Liver (tissue), 8 donors: ENCODE measurements at regions not wholly inside any gene's neighbourhood (a gene's known extent, or its start where the extent isn't known, plus 50 kb on each side); places are given as distances from the start of the nearest gene placed in this dataset.

Source experiments
- DNase-seq: peaks from one replicate; pipeline ENCODE4 v3.0.0-alpha.2; 2017; ENCODE audit warnings: low spot score
- H3K27ac ChIP-seq, 2 donors: one replicate each; pipeline ENCODE4 v1.7.0; 2013; ENCODE audit warnings: inconsistent platforms in 2 of 2, low read length in 2 of 2, control low read depth in 1 of 2, low read depth in 1 of 2, mild to moderate bottlenecking in 1 of 2
- H3K27me3 ChIP-seq, 4 donors: one replicate each; pipeline versions ENCODE4 v1.6.1 to v1.7.0; 2013; ENCODE audit warnings: low read length in 3 of 4, inconsistent platforms in 1 of 4, mild to moderate bottlenecking in 1 of 4, moderate library complexity in 1 of 4; ENCODE audit not compliant: control insufficient read depth in 4 of 4, insufficient read depth in 4 of 4
- H3K36me3 ChIP-seq, 4 donors: one replicate each; pipeline versions ENCODE4 v1.6.1 to v1.7.0; 2013; ENCODE audit warnings: low read length in 3 of 4, mild to moderate bottlenecking in 3 of 4, low read depth in 1 of 4, moderate library complexity in 1 of 4; ENCODE audit not compliant: control insufficient read depth in 4 of 4, insufficient read depth in 3 of 4
- H3K4me1 ChIP-seq, 4 donors: one replicate each; pipeline versions ENCODE4 v1.6.1 to v1.7.0; 2013; ENCODE audit warnings: low read length in 3 of 4, mild to moderate bottlenecking in 3 of 4, moderate library complexity in 1 of 4; ENCODE audit not compliant: control insufficient read depth in 4 of 4, insufficient read depth in 4 of 4
- H3K4me3 ChIP-seq, 3 donors: one replicate each; pipeline versions ENCODE4 v1.6.1 to v1.7.0; 2013; ENCODE audit warnings: low read length in 3 of 3, control low read depth in 1 of 3, low read depth in 1 of 3, mild to moderate bottlenecking in 1 of 3
- H3K9ac ChIP-seq, 2 donors: one replicate each; pipeline ENCODE4 v1.7.0; 2013; ENCODE audit warnings: low read length in 2 of 2, mild to moderate bottlenecking in 2 of 2, moderate library complexity in 2 of 2, control low read depth in 1 of 2, low read depth in 1 of 2
- H3K9me3 ChIP-seq, 4 donors: one replicate each; pipeline versions ENCODE4 v1.6.1 to v1.7.0; 2013; ENCODE audit warnings: low read length in 3 of 4; ENCODE audit not compliant: control insufficient read depth in 4 of 4
- ATF3 ChIP-seq: IDR thresholded peaks from 2 replicates; pipeline ENCODE4 v1.6.1; 2016; ENCODE audit warnings: antibody characterized with exemption
- CTCF ChIP-seq: fragments of 150-350 bp; IDR thresholded peaks from 2 replicates; pipeline ENCODE4 v1.5.1; 2017; ENCODE audit warnings: improper control_type of control experiment, low read depth, low read length; ENCODE audit not compliant: missing input control
- EGR1 ChIP-seq, 2 donors: IDR thresholded peaks; 2 replicates each; pipeline ENCODE4 v1.6.1; 2016 to 2018; ENCODE audit warnings: antibody characterized with exemption in 2 of 2, low read depth in 2 of 2
- FOXA1 ChIP-seq: IDR thresholded peaks from 2 replicates; pipeline ENCODE4 v1.6.1; 2016; ENCODE audit warnings: antibody characterized with exemption
- FOXA2 ChIP-seq: IDR thresholded peaks from 2 replicates; pipeline ENCODE4 v1.6.1; 2016; ENCODE audit warnings: antibody characterized with exemption
- GABPA ChIP-seq, 2 donors: IDR thresholded peaks in 1 of 2; conservative IDR thresholded peaks in 1 of 2; 2 replicates each; pipeline ENCODE4 v1.6.1; 2016; ENCODE audit warnings: antibody characterized with exemption in 2 of 2, mild to moderate bottlenecking in 1 of 2, moderate library complexity in 1 of 2
- HNF4A ChIP-seq, 2 donors: conservative IDR thresholded peaks; 2 replicates each; pipeline ENCODE4 v1.6.1; 2016; ENCODE audit warnings: antibody characterized with exemption in 2 of 2, mild to moderate bottlenecking in 2 of 2
- HNF4G ChIP-seq: IDR thresholded peaks from 2 replicates; pipeline ENCODE4 v1.6.1; 2016; ENCODE audit warnings: antibody characterized with exemption
- JUND ChIP-seq, 2 donors: IDR thresholded peaks; 2 replicates each; pipeline ENCODE4 v1.6.1; 2016; ENCODE audit warnings: antibody characterized with exemption in 2 of 2
- MAX ChIP-seq: IDR thresholded peaks from 2 replicates; pipeline ENCODE4 v1.6.1; 2016; ENCODE audit warnings: antibody characterized with exemption
- NR2F2 ChIP-seq: IDR thresholded peaks from 2 replicates; pipeline ENCODE4 v1.6.1; 2016; ENCODE audit warnings: antibody characterized with exemption
- RAD21 ChIP-seq, 2 donors: IDR thresholded peaks; 2 replicates each; pipeline ENCODE4 v1.6.1; 2016; ENCODE audit warnings: antibody characterized with exemption in 2 of 2, mild to moderate bottlenecking in 2 of 2
- REST ChIP-seq: IDR thresholded peaks from 2 replicates; pipeline ENCODE4 v1.6.1; 2016; ENCODE audit warnings: antibody characterized with exemption, mild to moderate bottlenecking
- RXRA ChIP-seq, 2 donors: IDR thresholded peaks; 2 replicates each; pipeline ENCODE4 v1.6.1; 2017 to 2018; ENCODE audit warnings: antibody characterized with exemption in 2 of 2, mild to moderate bottlenecking in 1 of 2
- SP1 ChIP-seq: IDR thresholded peaks from 2 replicates; pipeline ENCODE4 v1.6.1; 2018; ENCODE audit warnings: antibody characterized with exemption, mild to moderate bottlenecking
- TAF1 ChIP-seq: conservative IDR thresholded peaks from 2 replicates; pipeline ENCODE4 v1.6.1; 2016; ENCODE audit warnings: antibody characterized with exemption, mild to moderate bottlenecking
- YY1 ChIP-seq: IDR thresholded peaks from 2 replicates; pipeline ENCODE4 v1.6.1; 2016; ENCODE audit warnings: antibody characterized with exemption, mild to moderate bottlenecking
- ZBTB33 ChIP-seq: IDR thresholded peaks from 2 replicates; pipeline ENCODE4 v1.6.1; 2016; ENCODE audit warnings: antibody characterized with exemption
- WGBS: extraction: QIAGEN DNeasy Blood & Tissue Kit; methylation state at CpG from one replicate; pipeline ENCODE4 v1.1.7; 2013; 5-methylcytosine and 5-hydroxymethylcytosine counted together
- donor health status: healthy.
- donor health status: healthy.
- donor health status: healthy.
- donor health status: healthy.
- donor health status: healthy.

GRCh38 chr5:121285801-121286521 is 565.7 kb upstream of the FTMT start:
- H3K27me3 ChIP-seq = no peaks in the 10 kb centered on the region
- DNase-seq = no peak
- TF ChIP-seq NR2F2 (no peak), FOXA1 (no peak), FOXA2 (no peak)
- no peaks in the 10 kb centered on the region for H3K4me1 ChIP-seq
- H3K4me3 ChIP-seq = no peak overlapping the region
- no peak overlapping the region for H3K9ac ChIP-seq
- no peaks in the 10 kb centered on the region for H3K9me3 ChIP-seq
- H3K27ac ChIP-seq = no peak overlapping the region
- 78% methylated on average over 4 of the region's 4 CpGs for WGBS
- H3K36me3 ChIP-seq = no peaks in the 10 kb centered on the region

GRCh38 chr5:121288781-121289180 is 562.9 kb upstream of the FTMT start:
- H3K4me3 ChIP-seq = no peak overlapping the region
- TF ChIP-seq ATF3 (no peak), CTCF (no peak), YY1 (no peak), HNF4A (conservative IDR thresholded peaks at IDR 0.05) (no peak), NR2F2 (no peak), RAD21 (IDR thresholded peaks at IDR 0.05) (no peak), TAF1 (no peak), MAX (no peak), EGR1 (IDR thresholded peaks at IDR 0.05; ENCODE audit: low read depth in 2 of 2) (no peak), FOXA2 (no peak), JUND (IDR thresholded peaks at IDR 0.05) (no peak), GABPA (IDR thresholded peaks at IDR 0.05 in 1 of 2, conservative IDR thresholded peaks at IDR 0.05 in 1 of 2) (no peak), HNF4G (no peak), FOXA1 (no peak), ZBTB33 (no peak), REST (no peak), SP1 (no peak), RXRA (IDR thresholded peaks at IDR 0.05) (no peak)
- no peak for DNase-seq

More at GRCh38 chr5:121288781-121289180, 562.9 kb upstream of the FTMT start:
- no peaks in the 10 kb centered on the region for H3K9me3 ChIP-seq
- no peak overlapping the region for H3K9ac ChIP-seq
- no peaks in the 10 kb centered on the region for H3K4me1 ChIP-seq
- no peaks in the 10 kb centered on the region for H3K27me3 ChIP-seq
- WGBS = 78% methylated on average over 1 of the region's 1 CpG
- H3K27ac ChIP-seq = no peak overlapping the region
- no peaks in the 10 kb centered on the region for H3K36me3 ChIP-seq
